AG04449 (cell line): ENCODE measurements at regions not wholly inside any gene's neighbourhood (a gene's known extent, or its start where the extent isn't known, plus 50 kb on each side); places are given as distances from the start of the nearest gene placed in this dataset.

ENCODE experiments used
- CTCF ChIA-PET: fragments of 350-600 bp; formaldehyde crosslinking; extraction: SDS; loops from one replicate; lab custom pipeline; 2021; ENCODE audit warnings: antibody characterized with exemption; lab: Yijun Ruan, JAX
- POLR2A ChIA-PET: fragments of 400-600, 350-600 bp; formaldehyde crosslinking; extraction: SDS; loops from one replicate; lab custom pipeline; 2020; ENCODE audit warnings: antibody characterized with exemption, inconsistent platforms; lab: Yijun Ruan, JAX
- DNase-seq: peaks from one replicate; pipeline ENCODE4 v3.0.0-alpha.2; 2010; ENCODE audit warnings: low read depth, low spot score
- H3K4me3 ChIP-seq: 2 replicates; pipeline ENCODE4 v1.5.1; 2011; ENCODE audit warnings: low read depth, mild to moderate bottlenecking, control low read depth, low read length
- TF ChIP-seq, protein P1 (sequence below): IDR thresholded peaks from one replicate; pipeline ENCODE4 v1.5.1; 2011; ENCODE audit warnings: mild to moderate bottlenecking, moderate library complexity, low read length, control low read depth, inconsistent platforms; ENCODE audit not compliant: insufficient read depth; ENCODE audit errors: missing control alignments

DNA sequence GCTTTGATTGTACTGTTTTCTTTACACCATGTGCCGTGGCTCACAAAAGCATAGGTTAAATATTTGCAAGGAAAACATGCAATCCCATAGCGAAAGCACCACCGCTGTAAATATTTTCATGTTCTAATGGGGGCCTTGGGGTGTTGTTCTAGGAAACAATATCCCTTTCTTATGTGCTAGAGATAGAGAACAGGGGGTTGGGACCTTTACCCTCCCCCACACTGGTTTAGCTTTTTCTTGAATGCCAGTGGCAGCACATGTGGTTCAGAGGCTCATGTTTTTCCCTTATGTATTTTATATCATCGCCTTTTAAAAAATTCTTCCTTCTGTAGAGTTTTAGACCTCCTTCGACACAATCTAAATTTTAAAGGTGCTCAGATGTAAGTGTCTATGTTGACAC is 422.6 kb upstream of the TENM3 start:
- TF ChIP-seq, protein P1, sequence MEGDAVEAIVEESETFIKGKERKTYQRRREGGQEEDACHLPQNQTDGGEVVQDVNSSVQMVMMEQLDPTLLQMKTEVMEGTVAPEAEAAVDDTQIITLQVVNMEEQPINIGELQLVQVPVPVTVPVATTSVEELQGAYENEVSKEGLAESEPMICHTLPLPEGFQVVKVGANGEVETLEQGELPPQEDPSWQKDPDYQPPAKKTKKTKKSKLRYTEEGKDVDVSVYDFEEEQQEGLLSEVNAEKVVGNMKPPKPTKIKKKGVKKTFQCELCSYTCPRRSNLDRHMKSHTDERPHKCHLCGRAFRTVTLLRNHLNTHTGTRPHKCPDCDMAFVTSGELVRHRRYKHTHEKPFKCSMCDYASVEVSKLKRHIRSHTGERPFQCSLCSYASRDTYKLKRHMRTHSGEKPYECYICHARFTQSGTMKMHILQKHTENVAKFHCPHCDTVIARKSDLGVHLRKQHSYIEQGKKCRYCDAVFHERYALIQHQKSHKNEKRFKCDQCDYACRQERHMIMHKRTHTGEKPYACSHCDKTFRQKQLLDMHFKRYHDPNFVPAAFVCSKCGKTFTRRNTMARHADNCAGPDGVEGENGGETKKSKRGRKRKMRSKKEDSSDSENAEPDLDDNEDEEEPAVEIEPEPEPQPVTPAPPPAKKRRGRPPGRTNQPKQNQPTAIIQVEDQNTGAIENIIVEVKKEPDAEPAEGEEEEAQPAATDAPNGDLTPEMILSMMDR: no peak
- no peak for DNase-seq
- CTCF ChIA-PET: interaction anchor here (0.6 kb wide), 1 partner anchor 1587 kb away, joined by 3 read pairs; no protein-coding TSS in a partner anchor
- POLR2A ChIA-PET: no interaction called here
- H3K4me3 ChIP-seq: no peak overlapping the region

DNA sequence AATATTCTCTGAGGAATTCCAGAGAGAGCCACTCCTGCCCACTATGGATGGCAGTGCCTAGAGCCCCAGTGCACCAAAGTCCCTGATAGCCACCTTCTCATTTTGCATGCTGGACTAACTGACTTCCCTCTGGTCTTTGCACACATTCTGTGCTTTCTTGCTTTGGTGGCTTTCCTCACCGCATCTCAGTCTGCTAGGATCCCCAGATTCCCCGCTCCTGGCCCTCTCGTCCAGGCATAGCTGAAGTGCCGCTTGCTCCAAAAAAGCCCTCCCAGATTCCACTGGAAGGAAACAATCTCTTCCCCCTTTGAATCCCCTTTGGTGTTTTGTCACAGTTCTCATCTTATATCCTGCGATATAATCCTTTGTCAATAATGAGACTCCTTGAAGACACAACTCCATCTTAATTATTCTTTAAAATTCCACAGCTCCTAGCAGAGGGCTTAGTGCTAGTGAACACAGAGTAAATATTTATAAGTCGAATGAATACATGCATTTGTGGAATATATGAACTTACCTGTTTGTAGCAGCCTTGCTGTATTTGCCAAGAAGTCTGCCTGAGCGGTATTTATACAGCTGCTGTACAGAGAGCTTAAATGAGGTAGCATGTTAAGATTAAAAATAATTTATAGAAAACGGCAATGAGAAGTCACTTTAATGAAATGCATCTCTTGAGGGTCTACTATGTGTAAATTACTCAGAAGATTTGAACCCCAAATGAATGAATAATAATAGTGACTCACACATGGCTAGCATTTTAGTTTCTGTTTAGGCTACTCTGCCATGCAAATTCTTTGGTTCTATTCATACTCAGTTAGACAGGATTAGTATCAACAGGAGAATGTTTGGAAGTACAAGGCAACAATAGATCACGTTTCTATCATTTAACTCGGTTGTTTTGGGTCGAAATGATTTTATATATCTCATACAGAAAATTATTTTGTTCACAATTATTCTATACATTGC is 421.9 kb upstream of the TENM3 start:
- no peak for DNase-seq
- TF ChIP-seq, protein P1: no peak
- ChIA-PET POLR2A (no interaction called here), CTCF (no interaction called here)
- H3K4me3 ChIP-seq: no peak overlapping the region

DNA sequence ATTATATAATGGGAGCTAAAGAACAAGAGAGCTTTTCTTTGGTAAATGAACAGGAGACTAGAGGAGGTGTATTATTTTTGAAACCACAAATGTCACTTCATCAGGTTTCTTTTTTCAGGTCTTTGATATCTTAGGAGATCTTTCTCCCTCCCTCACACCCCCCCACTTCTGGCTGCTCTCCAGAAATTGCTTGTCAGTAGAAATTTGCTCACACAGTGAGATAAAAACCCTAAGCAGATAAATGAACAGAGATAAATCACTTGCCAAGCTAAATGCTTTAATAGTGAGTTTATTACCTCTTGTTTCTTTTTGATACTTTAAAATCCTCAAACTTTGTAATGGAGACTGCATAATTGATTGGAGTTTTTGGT is 421.2 kb upstream of the TENM3 start:
- no peak overlapping the region for H3K4me3 ChIP-seq
- CTCF ChIA-PET: no interaction called here
- TF ChIP-seq, protein P1: no peak
- POLR2A ChIA-PET: no interaction called here
- DNase-seq: no peak

DNA sequence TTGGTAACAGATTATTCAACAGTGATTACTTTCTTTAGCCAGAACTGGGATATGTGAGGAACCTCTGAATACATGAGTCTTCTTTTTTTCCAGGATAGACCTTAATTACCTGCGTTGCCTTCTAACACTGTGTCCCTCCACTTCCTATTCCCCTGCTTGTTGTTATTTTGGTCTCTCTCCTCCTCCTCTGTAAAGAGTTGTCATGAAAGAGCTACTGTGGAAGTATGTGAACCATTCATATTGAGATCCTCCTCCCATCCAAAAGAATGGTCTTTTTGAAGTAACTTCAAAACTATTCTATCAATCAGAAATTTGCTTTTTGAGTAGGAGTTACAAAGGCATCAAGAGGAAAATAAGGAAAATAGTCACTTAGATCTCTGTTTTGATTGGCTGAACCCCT is 420.0 kb upstream of the TENM3 start:
- TF ChIP-seq, protein P1: no peak
- no peak for DNase-seq
- no peak overlapping the region for H3K4me3 ChIP-seq
- POLR2A ChIA-PET: no interaction called here
- CTCF ChIA-PET: no interaction called here

DNA sequence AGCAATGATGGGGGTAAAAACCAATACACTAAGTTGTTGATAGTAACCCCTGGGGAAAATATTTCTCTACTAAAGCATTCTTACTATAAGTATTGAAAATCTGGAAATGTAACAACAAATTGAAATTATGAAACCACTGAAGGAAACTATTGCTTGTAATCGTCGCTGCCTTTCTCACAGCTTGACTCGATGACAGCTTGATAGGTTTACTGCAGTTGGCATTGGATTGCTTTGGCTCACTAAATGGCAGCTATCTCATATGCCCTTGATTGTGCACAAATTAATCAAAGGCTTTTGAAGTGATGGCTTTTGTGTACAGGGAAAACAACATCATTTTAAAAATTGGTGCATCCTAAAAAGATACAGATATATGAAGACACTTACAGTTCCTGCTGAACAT is 419.6 kb upstream of the TENM3 start:
- TF ChIP-seq, protein P1: no peak
- ChIA-PET CTCF (no interaction called here), POLR2A (no interaction called here)
- no peak overlapping the region for H3K4me3 ChIP-seq
- DNase-seq: no peak

DNA sequence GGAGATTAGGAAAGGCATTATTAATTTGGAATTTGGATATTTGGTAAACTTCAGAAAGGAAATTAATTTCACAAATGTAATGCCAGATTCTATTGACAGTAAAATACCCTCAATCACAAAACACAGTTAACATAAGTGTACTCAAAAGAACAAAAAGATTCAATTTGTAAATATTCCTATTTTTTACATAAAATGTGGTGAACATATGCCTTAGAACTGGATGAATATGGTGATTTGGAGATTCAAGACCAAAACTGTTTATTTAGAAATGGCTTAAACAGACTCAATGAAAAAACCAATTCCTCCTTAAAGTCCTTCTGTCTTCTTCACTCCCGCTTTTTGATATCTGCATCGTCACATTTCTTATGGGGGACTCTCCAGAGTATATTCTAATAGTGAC is 417.6 kb upstream of the TENM3 start:
- TF ChIP-seq, protein P1: no peak
- POLR2A ChIA-PET: no interaction called here
- no peak overlapping the region for H3K4me3 ChIP-seq
- CTCF ChIA-PET: no interaction called here
- DNase-seq: no peak
